ENCODE measurements at regions not wholly inside any gene's neighbourhood (a gene's known extent, or its start where the extent isn't known, plus 50 kb on each side); places are given as distances from the start of the nearest gene placed in this dataset.
"Not testable (repeated sequence)": the region's sequence is repeated elsewhere in the genome, so short reads cannot be mapped to it uniquely, and the experiment has no call there.

DNA sequence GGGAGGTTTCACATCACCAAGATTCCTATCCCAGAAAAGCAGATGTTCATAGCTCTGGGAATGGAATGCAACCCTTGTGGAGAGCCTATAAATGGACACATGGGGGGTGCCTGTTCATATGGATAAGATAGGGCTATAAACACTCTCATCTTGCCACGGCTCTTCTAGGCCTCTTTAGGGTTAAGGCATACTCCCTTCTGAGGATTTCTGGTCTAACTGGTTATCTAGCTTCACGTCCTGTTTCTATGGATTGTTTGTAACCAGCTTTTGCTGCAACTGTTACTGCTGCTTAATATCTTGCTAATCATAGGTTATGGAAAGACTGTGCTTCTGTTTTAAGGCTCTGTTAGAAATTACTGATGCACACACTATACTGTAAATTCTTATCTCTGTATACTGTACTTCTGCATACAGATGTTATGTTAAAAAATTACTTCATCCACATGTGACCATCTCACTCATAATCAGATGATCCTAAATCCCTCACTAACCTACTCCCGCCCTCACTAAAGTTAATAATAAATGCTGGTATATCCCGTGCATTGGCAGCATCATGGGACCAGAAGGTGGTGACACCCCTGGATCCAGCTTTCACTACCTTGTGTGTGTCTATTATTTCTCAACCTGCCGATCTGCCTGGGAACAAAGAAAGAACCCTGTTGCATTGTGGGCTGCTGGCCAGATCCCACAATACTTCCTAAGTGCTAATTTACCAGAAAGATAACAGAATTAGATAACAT is 68.7 kb downstream of the PRKAB2 start:
- ATAC-seq; intact Hi-C loops (cut with micrococcal nuclease); DNase-seq: not testable (repeated sequence)

DNA sequence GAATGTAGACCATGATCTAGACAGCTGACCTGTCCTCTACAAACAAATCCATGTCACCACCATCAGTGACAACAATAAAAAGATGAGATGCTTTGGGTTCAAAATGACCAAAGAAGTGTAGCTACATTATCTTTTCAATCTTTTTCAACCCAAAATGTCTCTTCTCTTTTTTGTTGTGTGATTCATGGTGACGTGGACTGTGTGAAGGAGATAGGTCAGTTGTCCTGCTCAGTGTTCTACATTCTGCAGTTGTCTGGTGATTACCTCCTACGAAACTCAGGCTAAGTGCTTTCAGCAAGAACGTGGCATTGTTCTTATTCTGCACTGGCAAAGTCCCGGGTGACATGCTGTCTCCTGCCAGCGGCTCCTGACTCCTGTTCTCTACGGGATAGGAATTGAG is 73.1 kb downstream of the PRKAB2 start:
- DNase-seq: no peak
- no peak for ATAC-seq
- intact Hi-C loops (cut with micrococcal nuclease): no loop called here

DNA sequence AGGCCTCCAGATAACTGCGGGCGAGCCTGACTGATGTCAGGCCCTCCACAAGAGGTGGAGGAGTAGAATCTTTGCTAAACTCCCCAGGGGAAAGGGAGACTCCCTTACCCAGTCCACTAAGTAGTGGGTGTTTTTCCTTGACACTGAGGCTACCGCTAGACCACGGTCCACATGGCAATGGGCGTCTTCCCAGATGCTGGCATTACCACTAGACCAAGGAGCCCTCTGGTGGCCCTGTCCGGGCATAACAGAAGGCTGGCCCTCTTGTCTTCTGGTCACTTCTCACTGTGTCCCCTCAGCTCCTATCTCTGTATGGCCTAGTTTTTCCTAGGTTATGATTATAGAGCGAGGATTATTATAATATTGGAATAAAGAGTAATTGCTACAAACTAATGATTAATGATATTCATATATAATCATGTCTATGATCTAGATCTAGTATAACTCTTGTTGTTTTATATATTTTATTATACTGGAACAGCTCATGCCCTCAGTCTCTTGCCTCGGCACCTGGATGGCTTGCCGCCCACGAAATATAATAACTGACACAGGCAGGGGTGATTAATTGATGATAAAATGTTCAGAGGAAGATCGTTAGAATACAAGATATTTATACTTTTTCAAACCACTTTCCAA is 73.8 kb downstream of the PRKAB2 start:
- peak; percentile 41 for DNase-seq
- ATAC-seq; intact Hi-C loops (cut with micrococcal nuclease): not testable (repeated sequence)

DNA sequence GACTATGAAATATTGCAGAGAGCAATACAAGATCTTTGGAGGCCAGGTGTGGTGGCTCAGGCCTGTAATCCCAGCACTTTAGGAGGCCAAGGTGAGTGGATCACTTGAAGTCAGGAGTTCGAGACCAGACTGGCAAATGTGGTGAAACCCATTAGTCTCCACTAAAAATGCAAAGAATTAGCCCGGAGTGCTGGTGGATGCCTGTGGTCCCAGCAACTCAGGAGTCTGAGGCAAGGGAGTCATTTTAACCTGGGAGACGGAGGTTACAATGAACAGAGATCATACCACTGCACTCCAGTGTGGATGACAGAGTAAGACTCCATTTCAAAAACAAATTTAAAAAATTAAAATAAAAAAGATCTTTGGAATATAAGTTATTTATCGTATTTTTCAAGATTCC is 76.6 kb downstream of the PRKAB2 start:
- intact Hi-C loops (cut with micrococcal nuclease): no loop called here
- DNase-seq (no peak), ATAC-seq (no peak)

DNA sequence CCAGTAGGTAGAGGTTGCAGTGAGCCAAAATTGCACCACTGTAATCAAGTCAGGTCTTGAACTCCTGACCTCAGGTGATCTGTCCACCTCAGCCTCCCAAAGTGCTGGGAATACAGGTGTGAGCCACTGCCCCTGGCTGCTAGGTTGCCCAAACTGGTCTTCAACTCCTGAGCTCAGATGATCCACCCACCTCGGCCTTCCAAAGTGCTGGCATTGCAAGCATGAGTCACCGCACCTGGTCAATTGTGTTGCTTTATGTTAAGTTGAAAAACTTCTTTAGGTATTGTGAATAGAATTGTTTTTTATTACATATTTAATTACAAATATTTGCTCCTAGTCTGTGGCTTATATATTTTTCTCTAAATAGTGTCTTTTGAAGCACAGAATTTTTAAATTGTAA is 80.5 kb downstream of the PRKAB2 start:
- intact Hi-C loops (cut with micrococcal nuclease): no loop called here
- ATAC-seq: no peak
- DNase-seq: no peak

DNA sequence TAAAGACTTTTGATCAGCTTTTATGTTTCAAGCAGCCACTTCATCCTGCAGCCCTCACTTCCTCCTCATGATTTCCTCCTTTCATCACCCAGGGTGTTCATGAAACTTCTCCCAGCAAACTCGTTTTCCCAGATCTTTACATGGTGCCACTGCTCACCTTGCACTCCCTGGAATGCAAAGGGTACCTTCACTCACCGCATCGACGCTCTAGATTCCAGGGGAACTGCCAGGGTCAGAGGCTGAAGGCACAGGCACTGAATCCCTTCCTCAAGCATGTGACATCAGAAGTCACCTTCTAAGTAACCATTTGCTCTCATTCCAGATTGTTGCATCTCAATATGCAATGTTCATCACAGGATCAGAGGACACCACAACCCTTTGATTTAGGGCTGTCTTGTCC is 82.8 kb downstream of the PRKAB2 start:
- ATAC-seq (no peak), DNase-seq (no peak)
- intact Hi-C loops (cut with micrococcal nuclease): no loop called here

DNA sequence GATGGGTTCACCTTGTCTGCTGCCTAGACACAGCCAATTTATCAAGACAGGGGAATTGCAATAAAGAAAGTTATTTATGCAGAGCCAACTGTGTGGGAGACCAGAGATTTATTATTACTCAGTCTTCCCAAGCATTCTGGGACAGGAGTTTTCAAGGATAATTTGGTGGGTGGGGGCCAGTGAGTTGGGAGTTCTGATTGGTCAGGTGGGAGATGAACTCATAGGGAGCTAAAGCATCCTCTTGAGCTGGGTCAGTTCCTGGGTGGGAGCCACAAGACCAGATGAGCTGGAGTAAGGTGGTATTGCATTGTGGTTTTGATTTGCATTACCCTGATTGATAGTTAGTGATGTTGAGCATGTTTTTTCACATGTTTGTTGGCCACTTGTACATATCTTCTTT is 86.1 kb downstream of the PRKAB2 start:
- no peak for ATAC-seq
- intact Hi-C loops (cut with micrococcal nuclease): no loop called here
- no peak for DNase-seq

DNA sequence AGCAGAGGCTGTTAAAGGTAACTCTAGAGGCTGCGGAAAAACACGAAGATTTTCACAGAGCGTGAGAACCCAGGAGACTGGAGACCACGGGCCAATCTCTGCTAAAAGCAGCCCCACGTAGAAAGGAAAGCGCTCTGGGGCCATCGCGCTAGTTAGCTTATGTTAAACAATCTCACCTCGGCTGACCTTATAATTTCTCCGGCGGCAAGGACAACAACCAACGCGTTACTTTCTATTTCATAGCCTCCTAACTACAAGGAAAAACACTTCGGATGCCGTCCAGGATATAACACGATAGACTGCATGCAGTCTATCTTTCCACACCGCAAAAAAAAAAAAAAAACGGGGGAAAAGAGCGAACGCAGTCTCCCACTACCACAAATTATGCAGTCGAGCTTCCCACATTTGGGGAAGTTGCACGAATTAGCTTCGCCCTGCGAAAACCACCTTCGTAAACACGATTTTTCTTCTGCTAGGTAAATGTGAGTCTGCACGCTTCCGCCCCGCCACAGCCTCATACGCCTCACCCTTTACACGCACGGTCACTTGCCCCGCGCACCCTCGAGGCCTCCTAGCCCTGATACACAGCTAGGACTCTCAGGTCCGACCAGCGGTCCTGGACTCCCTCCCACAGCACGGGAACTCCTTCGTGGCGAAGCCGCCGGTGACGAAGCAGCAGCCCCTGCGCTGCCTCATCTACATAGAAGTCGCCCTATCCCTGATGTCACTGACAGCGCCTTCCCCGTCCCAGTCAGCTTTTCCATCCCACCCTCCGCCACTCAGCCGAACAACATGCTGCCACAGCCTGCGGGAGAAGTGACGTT is 87.8 kb downstream of the PRKAB2 start:
- peak; percentile 63 for DNase-seq
- intact Hi-C loops (cut with micrococcal nuclease): no loop called here
- peak; percentile 94 for ATAC-seq

DNA sequence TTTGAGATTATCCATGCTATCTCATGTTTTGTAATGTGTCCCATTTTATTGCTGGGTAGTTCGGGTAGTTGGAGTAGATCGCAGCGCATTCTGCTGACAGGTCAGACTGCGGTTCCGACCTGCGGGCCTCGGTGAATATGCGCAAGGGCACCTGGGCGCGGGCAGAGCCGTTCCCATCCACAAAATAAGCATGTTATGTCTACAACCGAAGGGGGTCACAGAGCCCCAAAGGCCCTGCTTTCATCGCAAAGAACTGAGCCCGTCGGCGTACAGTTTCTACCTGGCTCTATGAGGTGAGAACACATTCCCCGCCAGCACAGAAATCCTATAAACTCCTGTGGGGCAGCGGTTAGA is 88.4 kb downstream of the PRKAB2 start:
- intact Hi-C loops (cut with micrococcal nuclease): no loop called here
- no peak for DNase-seq
- ATAC-seq: no peak

DNA sequence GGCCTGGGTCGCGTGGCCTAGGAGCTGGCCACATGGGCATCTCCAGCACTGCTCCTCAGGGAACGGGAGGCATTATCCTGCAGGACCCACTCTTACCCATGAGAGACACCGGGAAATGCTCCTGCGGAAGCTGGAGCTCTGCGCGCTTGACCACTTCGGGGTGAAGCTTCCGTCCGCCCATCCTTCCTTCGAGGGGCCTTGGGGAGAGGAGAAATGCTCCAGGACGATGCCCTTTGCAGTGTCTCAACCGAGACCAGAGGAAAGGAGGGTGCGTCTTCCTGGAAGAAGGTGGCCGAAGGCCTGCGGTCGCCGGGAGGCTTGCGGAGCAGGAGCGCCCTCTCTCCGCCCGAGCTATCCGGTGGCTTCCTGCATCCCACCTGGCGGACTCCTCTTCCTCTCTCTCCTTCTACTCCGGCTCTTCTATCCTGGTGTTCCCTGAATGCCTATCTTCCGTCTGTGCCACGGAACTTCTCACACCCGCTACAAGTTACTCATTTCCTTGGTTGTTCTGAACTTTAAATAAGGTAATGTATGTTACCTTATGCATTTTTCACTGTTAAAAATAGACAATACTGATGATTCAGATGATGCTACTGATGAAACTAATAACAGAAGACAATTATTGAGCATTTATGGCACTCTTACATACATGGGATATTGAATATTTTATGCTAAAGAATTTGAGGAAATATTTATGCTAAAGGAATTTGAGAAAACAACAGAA is 91.4 kb downstream of the PRKAB2 start:
- DNase-seq (no peak), ATAC-seq (no peak)
- intact Hi-C loops (cut with micrococcal nuclease): no loop called here

DNA sequence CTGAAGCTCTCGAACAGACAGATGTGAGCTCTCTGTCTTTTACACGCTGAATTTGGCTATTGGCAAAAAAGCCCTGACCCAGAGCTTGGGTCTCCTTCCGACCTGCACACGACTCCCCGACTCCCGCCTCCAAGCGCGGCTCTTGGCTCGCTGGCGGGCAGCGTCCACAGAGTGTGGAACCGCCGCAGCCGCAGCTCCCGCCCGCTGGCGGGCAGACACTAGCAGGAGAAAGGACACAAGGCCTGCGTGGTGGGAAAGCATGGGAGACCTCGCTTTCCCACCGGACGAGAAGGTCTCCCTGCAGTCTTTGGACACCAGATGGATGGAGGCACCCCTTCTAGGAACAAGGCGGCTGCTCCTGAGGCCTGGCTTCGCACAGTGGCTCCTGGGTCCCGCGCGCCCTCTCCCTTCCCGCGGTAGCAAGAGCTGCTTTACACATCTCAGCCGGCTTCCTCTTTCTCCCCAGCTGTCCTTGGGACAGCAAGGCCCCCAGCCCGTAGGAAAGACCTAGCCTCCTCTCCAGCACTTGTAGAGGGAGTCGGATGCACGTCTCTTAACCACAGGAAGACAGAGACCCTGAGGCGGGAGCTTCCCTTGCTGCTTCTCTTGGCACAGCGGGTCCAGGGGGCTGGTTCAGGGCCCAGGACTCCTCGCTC is 92.1 kb downstream of the PRKAB2 start:
- DNase-seq (no peak), ATAC-seq (no peak)
- intact Hi-C loops (cut with micrococcal nuclease): no loop called here

DNA sequence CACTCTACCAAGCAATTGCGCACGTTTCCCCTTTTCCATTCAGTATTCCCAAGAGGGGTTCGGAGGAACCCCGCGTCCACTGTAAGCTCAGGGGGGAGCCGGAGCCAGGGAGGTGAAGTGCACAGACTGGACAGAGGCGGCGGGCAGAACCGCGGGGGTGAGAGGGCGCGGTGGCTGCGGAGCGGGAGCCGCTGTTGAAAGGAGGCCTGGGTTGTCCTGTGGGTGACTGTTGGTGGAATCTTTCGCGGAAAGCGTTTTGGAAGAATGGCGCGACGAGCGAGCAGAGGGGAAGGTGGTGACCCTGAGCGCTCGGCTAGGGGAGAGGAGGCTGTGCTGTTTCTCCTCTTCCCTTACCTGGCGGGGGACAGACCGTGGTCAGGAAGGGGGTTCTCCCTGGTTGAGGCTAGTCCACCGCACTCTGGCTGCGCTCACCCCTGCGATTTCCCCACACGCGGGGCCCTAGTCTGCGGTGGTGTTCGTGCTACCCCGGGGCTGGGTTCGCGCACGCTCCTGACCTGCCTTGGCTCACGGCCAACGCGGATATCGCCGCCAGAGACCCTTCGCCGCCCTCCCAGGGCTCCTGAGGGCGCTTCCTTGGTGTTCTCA is 92.8 kb downstream of the PRKAB2 start:
- ATAC-seq (no peak), DNase-seq (no peak)
- intact Hi-C loops (cut with micrococcal nuclease): no loop called here

DNA sequence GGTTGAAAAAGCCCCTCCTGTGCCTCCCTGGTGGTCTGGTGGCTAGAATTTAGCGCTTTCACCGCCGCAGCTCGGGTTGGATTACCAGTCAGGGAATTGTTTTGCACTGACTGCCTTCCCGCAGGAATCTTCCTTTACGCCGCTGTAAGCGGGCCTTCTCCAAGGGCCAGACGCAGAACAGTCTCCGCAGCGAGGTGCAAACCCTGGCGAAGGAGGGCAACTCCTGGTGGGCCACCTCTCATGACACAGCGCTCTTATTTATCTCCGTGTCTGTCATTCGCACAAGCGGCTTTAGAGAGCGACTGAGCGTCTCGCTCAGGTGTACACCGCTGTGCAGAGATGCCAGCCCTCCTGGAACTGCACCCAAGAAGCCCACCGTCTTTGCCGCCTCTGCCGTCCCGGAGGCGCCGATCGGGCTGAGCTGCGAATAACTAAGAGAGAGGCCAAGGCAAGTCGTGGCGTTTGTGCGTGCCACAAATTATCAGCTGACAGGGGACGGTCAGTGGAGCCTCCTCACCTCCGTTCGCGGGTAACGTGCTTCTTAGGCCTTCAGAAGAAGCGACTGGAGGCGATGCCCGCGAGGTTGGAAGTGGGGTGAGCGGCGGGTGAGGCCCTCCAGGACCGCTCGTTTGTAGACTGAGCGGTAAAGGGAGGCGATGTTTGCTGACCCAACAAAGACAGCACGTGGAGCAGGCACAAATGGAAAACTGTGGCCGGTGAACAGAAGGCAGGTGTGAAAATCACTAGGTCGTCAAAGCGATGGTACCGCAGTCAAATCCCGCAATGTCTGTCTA is 93.5 kb downstream of the PRKAB2 start:
- ATAC-seq (no peak), DNase-seq (no peak)
- intact Hi-C loops (cut with micrococcal nuclease): no loop called here

DNA sequence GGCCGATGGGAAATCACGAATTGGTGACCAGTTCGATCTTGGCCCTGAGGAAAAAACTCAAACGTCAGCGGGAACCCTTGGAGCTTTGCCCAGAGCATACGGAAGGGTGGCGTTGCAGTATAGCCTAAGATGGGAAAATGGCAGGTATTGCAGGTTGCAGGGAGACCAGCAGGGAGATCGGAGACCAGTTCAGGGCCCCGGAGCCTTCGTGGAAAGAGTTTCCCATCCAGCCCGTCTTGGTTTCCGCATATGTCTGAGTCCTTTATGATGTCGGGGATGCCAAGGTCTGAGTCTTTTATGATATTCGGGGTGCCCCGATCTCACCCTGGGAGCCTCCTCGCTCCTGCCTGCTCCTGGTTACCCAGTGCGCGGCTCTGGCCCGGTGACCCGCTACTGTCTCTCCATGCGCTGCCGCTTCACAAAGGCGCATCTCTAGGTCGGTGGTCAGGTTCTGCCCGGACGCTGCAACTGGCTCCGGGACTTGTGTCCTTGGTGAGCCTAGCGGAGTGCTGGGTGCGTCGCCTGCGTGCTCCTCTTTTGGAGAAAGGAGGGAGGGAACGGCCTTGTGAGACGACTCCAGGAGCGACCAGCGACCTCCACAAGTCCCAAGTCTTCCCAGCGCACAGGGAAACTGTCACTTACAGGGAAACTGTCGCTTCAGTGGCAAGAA is 94.2 kb downstream of the PRKAB2 start:
- peak; percentile 23 for DNase-seq
- ATAC-seq: no peak
- intact Hi-C loops (cut with micrococcal nuclease): no loop called here

DNA sequence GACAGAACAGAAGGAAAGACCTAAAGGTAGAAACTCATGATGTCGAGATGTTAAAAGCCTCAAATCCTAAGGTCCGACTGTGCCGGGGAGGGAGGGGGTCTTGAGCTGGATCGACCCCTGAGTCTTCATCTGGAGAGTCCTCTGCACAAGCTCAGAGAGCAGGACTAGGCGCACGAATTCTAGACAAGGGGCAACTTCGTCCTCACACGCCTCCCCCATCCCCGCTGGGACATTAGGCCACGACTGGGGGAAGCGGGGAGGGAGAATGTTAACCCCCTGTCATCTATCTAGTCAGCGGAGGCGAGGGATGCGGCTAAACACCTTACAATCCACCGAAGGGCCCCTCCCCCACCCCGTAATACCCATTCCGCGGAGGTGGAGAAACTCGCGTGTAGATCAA is 94.7 kb downstream of the PRKAB2 start:
- no peak for DNase-seq
- ATAC-seq: no peak
- intact Hi-C loops (cut with micrococcal nuclease): no loop called here

DNA sequence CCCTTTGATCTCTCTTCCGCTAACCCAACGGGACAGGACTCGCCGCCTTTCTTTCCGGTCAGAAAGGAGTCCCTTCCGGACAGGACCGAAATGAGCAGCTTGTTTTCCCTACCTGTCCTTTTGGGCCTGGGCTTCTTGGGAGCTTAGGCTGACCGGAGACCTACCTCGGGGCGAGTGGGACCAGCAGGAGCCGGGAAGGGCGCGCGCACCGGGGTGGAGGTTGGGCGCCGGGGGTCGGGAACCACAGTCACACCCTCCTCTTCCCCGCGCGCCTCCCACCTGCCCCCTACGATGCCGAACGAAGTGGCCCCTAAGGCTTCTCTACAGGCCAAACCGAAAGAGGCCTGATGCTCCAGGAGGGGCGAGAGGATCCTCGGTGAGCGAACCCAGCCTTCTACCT is 95.2 kb downstream of the PRKAB2 start:
- ATAC-seq (no peak), DNase-seq (no peak)
- intact Hi-C loops (cut with micrococcal nuclease): no loop called here

DNA sequence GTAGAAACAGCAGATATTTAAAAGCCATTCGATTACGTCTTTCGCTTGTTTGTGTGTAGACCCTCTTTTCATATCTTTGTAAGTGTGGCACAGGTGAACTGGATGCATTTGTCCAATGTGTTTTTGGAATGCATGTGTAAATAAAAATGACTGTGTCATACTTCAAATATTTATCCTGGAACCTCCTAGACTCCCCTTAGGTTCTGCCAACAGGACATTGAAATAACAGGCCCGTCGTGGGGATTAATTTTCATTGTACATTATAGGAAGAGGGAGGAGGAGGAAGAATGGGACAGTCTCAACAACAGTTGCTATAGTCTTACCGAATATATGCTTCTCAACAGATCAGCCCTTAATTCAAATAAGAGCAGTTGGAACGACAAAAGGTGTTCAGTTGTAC is 95.8 kb downstream of the PRKAB2 start:
- DNase-seq (no peak), ATAC-seq (no peak)
- intact Hi-C loops (cut with micrococcal nuclease): no loop called here
